Mesenchymal stem cell (in vitro differentiated cells and primary cell): ENCODE measurements at regions not wholly inside any gene's neighbourhood (a gene's known extent, or its start where the extent isn't known, plus 50 kb on each side); places are given as distances from the start of the nearest gene placed in this dataset.
A peak's percentile ranks its signal among the peaks of the same experiment; 100 is the strongest.

Source experiments
- DNase-seq: peaks from one replicate; pipeline ENCODE4 v3.0.0-alpha.2; 2013
- H2AFZ ChIP-seq: one replicate; pipeline ENCODE4 v1.6.1; 2013; ENCODE audit warnings: low read depth, mild to moderate bottlenecking, control low read depth, inconsistent platforms, low read length, moderate library complexity
- H2AK5ac ChIP-seq: 2 replicates; pipeline ENCODE4 v1.6.1; 2013; ENCODE audit warnings: low read length, moderate library complexity, mild to moderate bottlenecking, inconsistent platforms; ENCODE audit not compliant: severe bottlenecking
- H2BK120ac ChIP-seq: one replicate; pipeline ENCODE4 v1.6.1; 2013; ENCODE audit warnings: low read depth, mild to moderate bottlenecking, inconsistent platforms, low read length, moderate library complexity
- H2BK12ac ChIP-seq, 2 experiments: one replicate each; pipeline ENCODE4 v1.6.1; 2013; ENCODE audit warnings: inconsistent platforms in 2 of 2, low read length in 2 of 2, mild to moderate bottlenecking in 2 of 2, moderate library complexity in 2 of 2, control low read depth in 1 of 2
- H2BK15ac ChIP-seq: one replicate; pipeline ENCODE4 v1.6.1; 2013; ENCODE audit warnings: mild to moderate bottlenecking, low read depth, inconsistent platforms; ENCODE audit not compliant: poor library complexity, severe bottlenecking
- H2BK5ac ChIP-seq: 2 replicates; pipeline ENCODE4 v1.6.1; 2013; ENCODE audit warnings: low read depth, mild to moderate bottlenecking, low read length, control low read depth, inconsistent platforms; ENCODE audit not compliant: poor library complexity, severe bottlenecking
- H3K14ac ChIP-seq, 2 experiments: one replicate each; pipeline ENCODE4 v1.6.1; 2013; ENCODE audit warnings: inconsistent platforms in 2 of 2, low read length in 2 of 2, control low read depth in 1 of 2, mild to moderate bottlenecking in 1 of 2, moderate library complexity in 1 of 2
- H3K18ac ChIP-seq, 2 experiments: one replicate each; pipeline ENCODE4 v1.6.1; 2013; ENCODE audit warnings: inconsistent platforms in 2 of 2, low read length in 2 of 2, control low read depth in 1 of 2, low read depth in 1 of 2, mild to moderate bottlenecking in 1 of 2
- H3K23ac ChIP-seq, 2 experiments: one replicate each; pipeline ENCODE4 v1.6.1; 2013; ENCODE audit warnings: inconsistent platforms in 2 of 2, low read length in 2 of 2, mild to moderate bottlenecking in 2 of 2, moderate library complexity in 2 of 2, control low read depth in 1 of 2
- H3K27ac ChIP-seq: 2 replicates; pipeline ENCODE4 v1.5.1; 2013; ENCODE audit warnings: mild to moderate bottlenecking, moderate library complexity, low read length, control low read depth, inconsistent platforms; ENCODE audit not compliant: poor library complexity, severe bottlenecking
- H3K27me3 ChIP-seq, 2 experiments: 2 replicates each; pipeline versions ENCODE4 v1.6.1 to v1.7.0; 2013; ENCODE audit warnings: low read length in 2 of 2, mild to moderate bottlenecking in 2 of 2, moderate library complexity in 2 of 2, control low read depth in 1 of 2, inconsistent platforms in 1 of 2; ENCODE audit not compliant: control insufficient read depth in 1 of 2, insufficient read depth in 1 of 2
- H3K36me3 ChIP-seq, 2 experiments: 2 replicates each; pipeline versions ENCODE4 v1.6.1 to v1.7.0; 2013; ENCODE audit warnings: low read length in 2 of 2, control low read depth in 1 of 2, inconsistent platforms in 1 of 2, low read depth in 1 of 2, mild to moderate bottlenecking in 1 of 2; ENCODE audit not compliant: insufficient read depth in 2 of 2, control insufficient read depth in 1 of 2
- H3K4ac ChIP-seq, 2 experiments: one replicate each; pipeline ENCODE4 v1.6.1; 2013; ENCODE audit warnings: inconsistent platforms in 2 of 2, low read length in 2 of 2, mild to moderate bottlenecking in 2 of 2, moderate library complexity in 2 of 2, control low read depth in 1 of 2, low read depth in 1 of 2
- H3K4me1 ChIP-seq: 2 replicates; pipeline ENCODE4 v1.6.1; 2013; ENCODE audit warnings: low read depth, low read length, control low read depth; ENCODE audit not compliant: control insufficient read depth, insufficient read depth
- H3K4me2 ChIP-seq: 2 replicates; pipeline ENCODE4 v1.6.1; 2013; ENCODE audit warnings: low read length, mild to moderate bottlenecking, inconsistent platforms; ENCODE audit not compliant: poor library complexity, severe bottlenecking
- H3K4me3 ChIP-seq, 2 experiments: 2 replicates each; pipeline versions ENCODE4 v1.5.1 to v1.7.0; 2013; ENCODE audit warnings: low read length in 2 of 2, mild to moderate bottlenecking in 2 of 2, control low read depth in 1 of 2, low read depth in 1 of 2; ENCODE audit not compliant: insufficient read depth in 1 of 2
- H3K79me1 ChIP-seq: replicated peaks from 2 replicates; pipeline ENCODE4 v1.6.1; 2013; ENCODE audit warnings: mild to moderate bottlenecking, control low read depth, low read length, inconsistent platforms; ENCODE audit not compliant: poor library complexity, severe bottlenecking
- H3K9ac ChIP-seq: 2 replicates; pipeline ENCODE4 v1.7.0; 2013; ENCODE audit warnings: mild to moderate bottlenecking, low read length, moderate library complexity
- H3K9me3 ChIP-seq: 2 replicates; pipeline ENCODE4 v1.7.0; 2013; ENCODE audit warnings: mild to moderate bottlenecking, low read length; ENCODE audit not compliant: control insufficient read depth
- H4K8ac ChIP-seq: one replicate; pipeline ENCODE4 v1.6.1; 2013; ENCODE audit warnings: inconsistent platforms, mild to moderate bottlenecking, low read length, moderate library complexity
- H4K91ac ChIP-seq: one replicate; pipeline ENCODE4 v1.6.1; 2013; ENCODE audit warnings: mild to moderate bottlenecking, low read length, inconsistent platforms
- WGBS: methylation state at CpG from one replicate; pipeline ENCODE4 v1.1.7; 2013; ENCODE audit warnings: mixed read lengths; 5-methylcytosine and 5-hydroxymethylcytosine counted together

GRCh38 chr2:180473456-180473855 lies 466.4 kb upstream of the CWC22 start:
- Histone ChIP-seq H3K36me3 (no peaks in the 10 kb centered on the region), H3K79me1 (no peaks in the 10 kb centered on the region), H3K23ac (no peak overlapping the region), H2AFZ (no peak overlapping the region), H4K91ac (no peak overlapping the region), H2BK12ac (no peak overlapping the region), H3K27me3 (no peaks in the 10 kb centered on the region), H3K4me1 (no peaks in the 10 kb centered on the region), H3K4me2 (no peak overlapping the region), H4K8ac (no peak overlapping the region), H3K14ac (no peak overlapping the region), H2BK120ac (no peak overlapping the region), H3K4me3 (no peak overlapping the region), H2BK5ac (no peak overlapping the region), H2BK15ac (no peak overlapping the region), H3K27ac (no peak overlapping the region), H3K4ac (no peak overlapping the region), H2AK5ac (no peak overlapping the region), H3K18ac (no peak overlapping the region), H3K9ac (no peak overlapping the region), H3K9me3 (peaks cover 3% of the 10 kb centered on the region)
- WGBS, result 86% methylated on average over 1 of the region's 1 CpG
- DNase-seq, result no peak

DNA sequence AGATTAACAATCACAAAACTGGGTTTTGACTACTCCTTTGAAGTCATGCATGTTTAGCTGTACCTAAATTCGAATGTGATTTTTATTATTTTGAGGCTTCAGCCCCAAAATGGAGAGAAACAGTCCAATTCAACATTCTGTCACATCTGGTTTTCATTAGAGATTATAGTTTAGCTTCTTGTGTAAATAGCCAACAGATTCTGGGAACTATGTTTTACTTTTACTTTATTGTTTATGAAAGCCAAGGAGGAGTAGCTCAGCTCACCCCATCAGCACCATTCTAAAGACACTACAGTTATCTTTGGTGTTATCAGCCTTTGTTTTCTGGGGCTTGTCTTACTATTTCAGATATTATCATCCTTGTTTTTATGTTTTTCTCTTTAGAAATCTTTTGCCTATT lies 465.0 kb upstream of the CWC22 start:
- no peak overlapping the region for H3K4me3 ChIP-seq
- no peak overlapping the region for H2BK12ac ChIP-seq
- H2AFZ ChIP-seq, result no peak overlapping the region
- H3K23ac ChIP-seq, result no peak overlapping the region
- H3K4me1 ChIP-seq, result no peaks in the 10 kb centered on the region
- no peaks in the 10 kb centered on the region for H3K27me3 ChIP-seq
- no peak overlapping the region for H4K8ac ChIP-seq
- no peak overlapping the region for H2BK120ac ChIP-seq
- peak; percentile 6 for DNase-seq
- no peak overlapping the region for H2AK5ac ChIP-seq
- H3K18ac ChIP-seq, result no peak overlapping the region
- H3K4me2 ChIP-seq, result no peak overlapping the region
- no peak overlapping the region for H2BK5ac ChIP-seq
- no peaks in the 10 kb centered on the region for H3K79me1 ChIP-seq
- H3K9me3 ChIP-seq, result peaks cover 11% of the 10 kb centered on the region
- H3K36me3 ChIP-seq, result no peaks in the 10 kb centered on the region
- H2BK15ac ChIP-seq, result no peak overlapping the region
- no peak overlapping the region for H4K91ac ChIP-seq
- H3K4ac ChIP-seq, result no peak overlapping the region
- H3K14ac ChIP-seq, result no peak overlapping the region
- H3K27ac ChIP-seq, result no peak overlapping the region
- H3K9ac ChIP-seq, result no peak overlapping the region
- 80% methylated on average over 1 of the region's 1 CpG for WGBS

- Histone ChIP-seq H3K14ac (no peak overlapping the region), H3K4me3 (no peak overlapping the region), H2BK5ac (no peak overlapping the region), H3K27ac (no peak overlapping the region), H2BK12ac (no peak overlapping the region), H3K23ac (no peak overlapping the region), H3K18ac (no peak overlapping the region), H3K4ac (no peak overlapping the region), H3K79me1 (no peaks in the 10 kb centered on the region), H2BK15ac (no peak overlapping the region), H3K27me3 (no peaks in the 10 kb centered on the region), H3K4me1 (no peaks in the 10 kb centered on the region), H2BK120ac (no peak overlapping the region), H2AK5ac (no peak overlapping the region), H2AFZ (no peak overlapping the region), H3K9me3 (peaks cover 10% of the 10 kb centered on the region), H4K91ac (no peak overlapping the region), H3K9ac (no peak overlapping the region), H3K4me2 (no peak overlapping the region), H3K36me3 (no peaks in the 10 kb centered on the region), H4K8ac (no peak overlapping the region)
- no peak for DNase-seq
Measured at GRCh38 chr2:180463608-180464007, 456.5 kb upstream of the CWC22 start.

- H3K18ac ChIP-seq, result no peak overlapping the region
- WGBS, result 92% methylated on average over 3 of the region's 3 CpGs
- no peak overlapping the region for H2BK12ac ChIP-seq
- H3K79me1 ChIP-seq, result no peaks in the 10 kb centered on the region
- H3K4me2 ChIP-seq, result no peak overlapping the region
- no peaks in the 10 kb centered on the region for H3K27me3 ChIP-seq
- H3K23ac ChIP-seq, result no peak overlapping the region
- H3K9ac ChIP-seq, result no peak overlapping the region
- H3K36me3 ChIP-seq, result no peaks in the 10 kb centered on the region
- DNase-seq, result no peak
- H3K27ac ChIP-seq, result no peak overlapping the region
- no peaks in the 10 kb centered on the region for H3K4me1 ChIP-seq
- no peak overlapping the region for H4K91ac ChIP-seq
- no peak overlapping the region for H4K8ac ChIP-seq
- no peak overlapping the region for H3K14ac ChIP-seq
- no peak overlapping the region for H2AK5ac ChIP-seq
- no peak overlapping the region for H3K4ac ChIP-seq
- H2BK15ac ChIP-seq, result no peak overlapping the region
- no peaks in the 10 kb centered on the region for H3K9me3 ChIP-seq
- no peak overlapping the region for H2AFZ ChIP-seq
- H2BK120ac ChIP-seq, result no peak overlapping the region
- no peak overlapping the region for H2BK5ac ChIP-seq
- no peak overlapping the region for H3K4me3 ChIP-seq
Measured at GRCh38 chr2:180461761-180462160, 454.7 kb upstream of the CWC22 start.
